HepG2 (cell line): ENCODE measurements at regions not wholly inside any gene's neighbourhood (a gene's known extent, or its start where the extent isn't known, plus 50 kb on each side); places are given as distances from the start of the nearest gene placed in this dataset.

Source experiments
- BRD4 ChIP-seq: sonication (generic); formaldehyde crosslinking; IDR thresholded peaks from 2 replicates; pipeline ENCODE4 v1.4.0; 2020; ENCODE audit warnings: missing genetic modification reagents
- DPF2 ChIP-seq: sonication (generic); formaldehyde crosslinking; IDR thresholded peaks from 2 replicates; pipeline ENCODE4 v1.4.0; 2020; ENCODE audit warnings: mild to moderate bottlenecking, low read depth, missing genetic modification reagents, borderline replicate concordance
- HNRNPK ChIP-seq: fragments of 200-400 bp; formaldehyde crosslinking; IDR thresholded peaks from 2 replicates; pipeline ENCODE4 v1.6.1; 2018; ENCODE audit warnings: low read length, low read depth, moderate library complexity, mild to moderate bottlenecking; ENCODE audit not compliant: poor library complexity, severe bottlenecking
- IRF2 ChIP-seq: IDR thresholded peaks from 2 replicates; pipeline ENCODE4 v1.6.1; 2018; ENCODE audit warnings: missing genetic modification reagents, missing compliant biosample characterization
- JDP2 ChIP-seq: sonication (generic); formaldehyde crosslinking; IDR thresholded peaks from 2 replicates; pipeline ENCODE4 v1.8.1; 2022; ENCODE audit warnings: missing genetic modification reagents, borderline replicate concordance
- SIX4 ChIP-seq: sonication (generic); formaldehyde crosslinking; IDR thresholded peaks from 2 replicates; pipeline ENCODE4 v1.4.0; 2020; ENCODE audit warnings: missing genetic modification reagents
- SP4 ChIP-seq: sonication (generic); formaldehyde crosslinking; IDR thresholded peaks from 2 replicates; pipeline ENCODE4 v1.8.1; 2023; ENCODE audit warnings: mild to moderate bottlenecking, missing genetic modification reagents
- TBX2 ChIP-seq: sonication (generic); formaldehyde crosslinking; IDR thresholded peaks from 2 replicates; pipeline ENCODE4 v1.5.0; 2020; ENCODE audit warnings: missing genetic modification reagents, mild to moderate bottlenecking, borderline replicate concordance
- ZFYVE20 ChIP-seq: sonication (generic); formaldehyde crosslinking; IDR thresholded peaks from 2 replicates; pipeline ENCODE4 v1.8.0; 2023; ENCODE audit warnings: low read depth, mild to moderate bottlenecking, moderate library complexity, missing genetic modification reagents, borderline replicate concordance
- ZNF207 ChIP-seq: fragments of 450-650 bp; IDR thresholded peaks from 2 replicates; pipeline ENCODE4 v1.6.1; 2016; ENCODE audit warnings: antibody characterized with exemption, borderline replicate concordance
- ZNF292 ChIP-seq: sonication (generic); formaldehyde crosslinking; IDR thresholded peaks from 2 replicates; pipeline ENCODE4 v1.8.1; 2022; ENCODE audit warnings: mild to moderate bottlenecking, low read depth, missing genetic modification reagents, borderline replicate concordance
- TF ChIP-seq, protein P1 (sequence below): sonication (generic); formaldehyde crosslinking; IDR thresholded peaks from 2 replicates; pipeline ENCODE4 v1.4.0; 2020; ENCODE audit warnings: mild to moderate bottlenecking, missing genetic modification reagents
- TF ChIP-seq, protein P2 (sequence below): sonication (generic); formaldehyde crosslinking; IDR thresholded peaks from 2 replicates; pipeline ENCODE4 v1.4.0; 2020; ENCODE audit warnings: mild to moderate bottlenecking, missing genetic modification reagents
- TF ChIP-seq, protein P3 (sequence below): sonication (generic); formaldehyde crosslinking; IDR thresholded peaks from 2 replicates; pipeline ENCODE4 v1.4.0; 2020; ENCODE audit warnings: mild to moderate bottlenecking, missing genetic modification reagents
- TF ChIP-seq, protein P4 (sequence below): sonication (generic); formaldehyde crosslinking; IDR thresholded peaks from 2 replicates; pipeline ENCODE4 v1.5.0; 2020; ENCODE audit warnings: missing genetic modification reagents, mild to moderate bottlenecking, borderline replicate concordance
- TF ChIP-seq, protein P5 (sequence below): IDR thresholded peaks from 2 replicates; pipeline ENCODE4 v1.6.1; 2016; ENCODE audit warnings: mild to moderate bottlenecking, missing biosample characterization, missing genetic modification reagents
- TF ChIP-seq, protein P6 (sequence below): IDR thresholded peaks from 2 replicates; pipeline ENCODE4 v1.6.1; 2018; ENCODE audit warnings: missing genetic modification reagents
- TF ChIP-seq, protein P7 (sequence below): sonication (generic); IDR thresholded peaks from 2 replicates; pipeline ENCODE4 v1.6.1; 2016; ENCODE audit warnings: low read depth, borderline replicate concordance

DNA sequence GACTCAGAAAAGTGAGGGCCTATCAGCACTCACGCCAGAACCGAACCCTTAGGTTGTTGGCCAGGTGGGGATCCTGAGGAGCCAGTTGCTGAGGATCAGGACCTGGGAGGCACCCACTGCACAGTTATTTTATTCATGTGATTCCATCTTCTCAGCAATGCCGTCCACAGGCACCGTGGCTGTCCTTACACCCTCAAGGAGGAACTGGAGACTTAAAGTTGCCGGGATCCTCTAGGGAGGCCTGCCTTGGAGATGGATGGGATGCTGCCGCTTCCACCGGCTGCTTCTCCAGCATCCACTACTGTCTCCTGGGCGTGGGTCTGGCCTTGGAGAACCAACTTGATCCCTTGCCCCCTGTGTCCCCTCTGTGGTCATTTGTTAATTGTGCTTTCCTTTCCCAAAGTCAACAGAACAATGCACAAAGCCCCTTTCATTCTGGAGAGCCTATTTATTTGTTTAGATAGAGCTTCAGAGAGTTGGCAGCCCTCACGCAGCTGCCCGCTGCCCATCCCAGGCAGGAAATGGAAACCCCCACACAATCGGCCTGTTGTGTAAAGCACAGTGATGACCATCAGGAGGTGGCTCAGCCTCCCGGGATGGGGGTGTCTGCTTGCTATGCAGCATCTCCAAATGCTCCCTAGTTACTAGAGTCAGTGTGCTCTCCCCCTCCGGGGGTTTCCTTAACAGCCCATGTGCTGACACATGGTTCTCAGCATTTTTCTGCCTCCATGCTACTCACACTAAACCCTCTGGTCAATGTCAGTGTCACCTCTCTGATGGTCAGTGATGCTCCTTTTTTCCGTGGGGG is 52.9 kb upstream of the IGFBP3 start (continued):
- TF ChIP-seq, protein P1, sequence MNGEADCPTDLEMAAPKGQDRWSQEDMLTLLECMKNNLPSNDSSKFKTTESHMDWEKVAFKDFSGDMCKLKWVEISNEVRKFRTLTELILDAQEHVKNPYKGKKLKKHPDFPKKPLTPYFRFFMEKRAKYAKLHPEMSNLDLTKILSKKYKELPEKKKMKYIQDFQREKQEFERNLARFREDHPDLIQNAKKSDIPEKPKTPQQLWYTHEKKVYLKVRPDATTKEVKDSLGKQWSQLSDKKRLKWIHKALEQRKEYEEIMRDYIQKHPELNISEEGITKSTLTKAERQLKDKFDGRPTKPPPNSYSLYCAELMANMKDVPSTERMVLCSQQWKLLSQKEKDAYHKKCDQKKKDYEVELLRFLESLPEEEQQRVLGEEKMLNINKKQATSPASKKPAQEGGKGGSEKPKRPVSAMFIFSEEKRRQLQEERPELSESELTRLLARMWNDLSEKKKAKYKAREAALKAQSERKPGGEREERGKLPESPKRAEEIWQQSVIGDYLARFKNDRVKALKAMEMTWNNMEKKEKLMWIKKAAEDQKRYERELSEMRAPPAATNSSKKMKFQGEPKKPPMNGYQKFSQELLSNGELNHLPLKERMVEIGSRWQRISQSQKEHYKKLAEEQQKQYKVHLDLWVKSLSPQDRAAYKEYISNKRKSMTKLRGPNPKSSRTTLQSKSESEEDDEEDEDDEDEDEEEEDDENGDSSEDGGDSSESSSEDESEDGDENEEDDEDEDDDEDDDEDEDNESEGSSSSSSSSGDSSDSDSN (CRISPR knock-in tag), result peak; percentile 48; the same call in 1 of the 2 replicates
- TF ChIP-seq, protein P2, sequence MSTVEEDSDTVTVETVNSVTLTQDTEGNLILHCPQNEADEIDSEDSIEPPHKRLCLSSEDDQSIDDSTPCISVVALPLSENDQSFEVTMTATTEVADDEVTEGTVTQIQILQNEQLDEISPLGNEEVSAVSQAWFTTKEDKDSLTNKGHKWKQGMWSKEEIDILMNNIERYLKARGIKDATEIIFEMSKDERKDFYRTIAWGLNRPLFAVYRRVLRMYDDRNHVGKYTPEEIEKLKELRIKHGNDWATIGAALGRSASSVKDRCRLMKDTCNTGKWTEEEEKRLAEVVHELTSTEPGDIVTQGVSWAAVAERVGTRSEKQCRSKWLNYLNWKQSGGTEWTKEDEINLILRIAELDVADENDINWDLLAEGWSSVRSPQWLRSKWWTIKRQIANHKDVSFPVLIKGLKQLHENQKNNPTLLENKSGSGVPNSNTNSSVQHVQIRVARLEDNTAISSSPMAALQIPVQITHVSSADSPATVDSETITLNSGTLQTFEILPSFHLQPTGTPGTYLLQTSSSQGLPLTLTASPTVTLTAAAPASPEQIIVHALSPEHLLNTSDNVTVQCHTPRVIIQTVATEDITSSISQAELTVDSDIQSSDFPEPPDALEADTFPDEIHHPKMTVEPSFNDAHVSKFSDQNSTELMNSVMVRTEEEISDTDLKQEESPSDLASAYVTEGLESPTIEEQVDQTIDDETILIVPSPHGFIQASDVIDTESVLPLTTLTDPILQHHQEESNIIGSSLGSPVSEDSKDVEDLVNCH (CRISPR knock-in tag), result no peak
- TF ChIP-seq, protein P3, sequence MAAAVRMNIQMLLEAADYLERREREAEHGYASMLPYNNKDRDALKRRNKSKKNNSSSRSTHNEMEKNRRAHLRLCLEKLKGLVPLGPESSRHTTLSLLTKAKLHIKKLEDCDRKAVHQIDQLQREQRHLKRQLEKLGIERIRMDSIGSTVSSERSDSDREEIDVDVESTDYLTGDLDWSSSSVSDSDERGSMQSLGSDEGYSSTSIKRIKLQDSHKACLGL (CRISPR knock-in tag), result no peak
- TF ChIP-seq, protein P4, sequence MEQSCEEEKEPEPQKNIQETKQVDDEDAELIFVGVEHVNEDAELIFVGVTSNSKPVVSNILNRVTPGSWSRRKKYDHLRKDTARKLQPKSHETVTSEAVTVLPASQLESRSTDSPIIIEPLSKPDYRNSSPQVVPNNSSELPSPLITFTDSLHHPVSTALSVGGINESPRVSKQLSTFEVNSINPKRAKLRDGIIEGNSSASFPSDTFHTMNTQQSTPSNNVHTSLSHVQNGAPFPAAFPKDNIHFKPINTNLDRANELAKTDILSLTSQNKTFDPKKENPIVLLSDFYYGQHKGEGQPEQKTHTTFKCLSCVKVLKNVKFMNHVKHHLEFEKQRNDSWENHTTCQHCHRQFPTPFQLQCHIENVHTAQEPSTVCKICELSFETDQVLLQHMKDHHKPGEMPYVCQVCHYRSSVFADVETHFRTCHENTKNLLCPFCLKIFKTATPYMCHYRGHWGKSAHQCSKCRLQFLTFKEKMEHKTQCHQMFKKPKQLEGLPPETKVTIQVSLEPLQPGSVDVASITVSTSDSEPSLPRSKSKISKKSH, result no peak
- TF ChIP-seq, protein P5, sequence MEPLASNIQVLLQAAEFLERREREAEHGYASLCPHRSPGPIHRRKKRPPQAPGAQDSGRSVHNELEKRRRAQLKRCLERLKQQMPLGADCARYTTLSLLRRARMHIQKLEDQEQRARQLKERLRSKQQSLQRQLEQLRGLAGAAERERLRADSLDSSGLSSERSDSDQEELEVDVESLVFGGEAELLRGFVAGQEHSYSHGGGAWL, result no peak
- TF ChIP-seq ZNF207 (no peak), SP4 (no peak), ZNF292 (CRISPR knock-in tag) (peak; percentile 54; the same call in 1 of the 2 replicates), JDP2 (CRISPR knock-in tag) (no peak), SIX4 (peak; percentile 11; the same call in 1 of the 2 replicates), BRD4 (CRISPR knock-in tag) (0 out of 2 replicates have a peak, but pooled peaks have one; percentile 38), HNRNPK (no peak), IRF2 (CRISPR knock-in tag) (0 out of 2 replicates have a peak, but pooled peaks have one; percentile 44), ZFYVE20 (CRISPR knock-in tag) (no peak), TBX2 (CRISPR knock-in tag) (peak; percentile 91; the same call in 1 of the 2 replicates), DPF2 (CRISPR knock-in tag) (peak; percentile 76)
- TF ChIP-seq, protein P6, sequence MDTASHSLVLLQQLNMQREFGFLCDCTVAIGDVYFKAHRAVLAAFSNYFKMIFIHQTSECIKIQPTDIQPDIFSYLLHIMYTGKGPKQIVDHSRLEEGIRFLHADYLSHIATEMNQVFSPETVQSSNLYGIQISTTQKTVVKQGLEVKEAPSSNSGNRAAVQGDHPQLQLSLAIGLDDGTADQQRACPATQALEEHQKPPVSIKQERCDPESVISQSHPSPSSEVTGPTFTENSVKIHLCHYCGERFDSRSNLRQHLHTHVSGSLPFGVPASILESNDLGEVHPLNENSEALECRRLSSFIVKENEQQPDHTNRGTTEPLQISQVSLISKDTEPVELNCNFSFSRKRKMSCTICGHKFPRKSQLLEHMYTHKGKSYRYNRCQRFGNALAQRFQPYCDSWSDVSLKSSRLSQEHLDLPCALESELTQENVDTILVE, result no peak; the same call in 1 of the 2 replicates
- TF ChIP-seq, protein P7, sequence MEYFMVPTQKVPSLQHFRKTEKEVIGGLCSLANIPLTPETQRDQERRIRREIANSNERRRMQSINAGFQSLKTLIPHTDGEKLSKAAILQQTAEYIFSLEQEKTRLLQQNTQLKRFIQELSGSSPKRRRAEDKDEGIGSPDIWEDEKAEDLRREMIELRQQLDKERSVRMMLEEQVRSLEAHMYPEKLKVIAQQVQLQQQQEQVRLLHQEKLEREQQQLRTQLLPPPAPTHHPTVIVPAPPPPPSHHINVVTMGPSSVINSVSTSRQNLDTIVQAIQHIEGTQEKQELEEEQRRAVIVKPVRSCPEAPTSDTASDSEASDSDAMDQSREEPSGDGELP, result peak; percentile 70; the same call in 1 of the 2 replicates
